HuH-7.5 (cell line): ENCODE measurements at regions not wholly inside any gene's neighbourhood (a gene's known extent, or its start where the extent isn't known, plus 50 kb on each side); places are given as distances from the start of the nearest gene placed in this dataset.
"Not testable (repeated sequence)": the region's sequence is repeated elsewhere in the genome, so short reads cannot be mapped to it uniquely, and the experiment has no call there.

ENCODE experiments used
- DNase-seq: peaks from one replicate; pipeline ENCODE4 v3.0.0; 2011; ENCODE audit warnings: low spot score

DNA sequence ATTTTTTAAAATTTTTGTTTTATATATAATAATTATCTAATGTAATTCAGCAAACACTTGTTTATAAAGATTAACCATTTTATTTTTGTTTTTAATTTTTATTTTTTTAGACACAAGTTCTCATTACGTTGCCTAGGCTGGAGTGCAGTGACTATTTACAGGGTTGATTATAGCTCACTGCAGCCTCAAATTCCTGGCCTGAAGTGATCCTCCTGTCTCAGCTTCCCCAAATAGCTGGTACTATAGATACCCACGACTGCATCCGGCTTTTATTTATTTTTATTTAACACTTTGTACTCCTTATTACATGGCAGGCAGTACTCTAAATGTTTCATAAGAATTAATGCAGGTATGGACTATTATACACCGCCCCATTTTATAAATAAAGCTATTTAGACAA is 288.7 kb downstream of the MDFIC start:
- DNase-seq, result no peak

DNA sequence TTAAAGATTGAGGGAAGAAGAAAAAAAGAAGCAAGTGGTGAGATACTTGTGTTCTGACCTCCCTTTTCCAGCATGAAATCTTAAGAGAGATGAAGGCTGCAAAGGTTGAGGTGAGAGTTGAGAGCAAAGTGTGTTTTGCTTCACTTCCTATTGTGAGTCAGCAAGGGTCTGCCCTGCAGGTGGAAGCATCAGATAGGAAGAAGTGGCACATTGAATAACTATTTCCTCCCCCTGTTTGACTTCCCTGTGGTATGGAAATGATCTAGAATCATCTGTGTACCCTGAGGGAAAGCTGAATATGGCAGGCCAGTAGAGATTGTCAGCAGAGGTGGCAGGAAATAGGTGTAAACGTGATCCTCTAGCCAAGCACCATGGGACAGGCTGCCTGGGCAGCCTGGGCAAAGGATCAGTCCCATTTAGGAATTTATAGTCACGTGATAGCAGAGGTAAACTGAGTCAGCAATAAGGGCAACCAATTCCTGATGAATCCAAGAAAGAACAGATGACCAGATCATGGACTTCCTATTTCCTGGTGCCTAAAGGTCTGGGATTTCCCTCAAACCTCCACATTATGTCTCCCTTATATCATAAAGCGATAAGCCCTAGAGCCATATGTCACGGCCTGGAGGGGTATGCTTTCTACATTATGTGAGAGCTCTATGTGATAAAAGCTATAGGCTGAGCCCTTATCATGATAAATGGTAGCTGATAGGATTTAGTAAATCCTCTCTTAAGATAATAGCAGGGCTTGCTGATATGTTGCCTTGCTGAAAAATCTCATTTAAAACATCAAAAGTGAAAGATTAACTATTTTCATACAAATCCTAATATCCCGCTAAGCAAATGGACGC is 287.0 kb downstream of the MDFIC start:
- no peak for DNase-seq

DNA sequence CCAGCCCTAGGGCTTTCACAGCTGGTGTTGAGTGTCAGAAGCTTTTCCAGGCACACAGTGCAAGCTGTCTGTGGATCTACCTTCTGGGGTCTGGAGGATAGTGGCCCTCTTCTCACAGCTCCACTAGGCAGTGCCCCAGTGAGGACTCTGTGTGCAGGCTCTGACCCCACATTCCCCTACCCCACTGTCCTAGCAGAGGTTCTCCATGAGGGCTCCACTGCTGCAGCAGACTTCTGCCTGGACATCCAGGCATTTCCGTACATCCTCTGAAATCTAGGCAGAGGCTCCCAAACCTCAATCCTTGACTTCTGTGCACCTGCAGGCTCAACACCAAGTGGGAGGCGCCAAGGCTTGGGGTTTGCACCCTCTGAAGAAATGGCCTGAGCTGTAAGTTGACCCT is 284.5 kb downstream of the MDFIC start:
- not testable (repeated sequence) for DNase-seq

DNA sequence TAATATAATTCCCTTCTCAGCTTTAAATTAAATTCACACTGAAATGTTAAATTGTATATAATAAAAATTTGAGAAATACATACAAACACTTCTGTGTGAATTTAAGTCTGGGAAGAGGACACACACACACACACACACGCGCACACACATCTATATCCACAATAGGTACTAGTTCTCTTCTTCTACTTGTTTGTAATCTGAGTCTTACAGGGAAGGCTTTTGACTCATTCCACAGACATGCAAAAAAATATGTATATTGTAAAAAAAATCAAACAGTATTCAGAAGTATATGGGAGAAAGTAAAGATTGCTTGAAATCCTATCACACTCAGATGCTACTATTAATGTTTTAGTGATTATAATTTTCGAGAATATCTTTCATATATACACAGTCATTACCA is 276.2 kb downstream of the MDFIC start:
- DNase-seq, result no peak

DNA sequence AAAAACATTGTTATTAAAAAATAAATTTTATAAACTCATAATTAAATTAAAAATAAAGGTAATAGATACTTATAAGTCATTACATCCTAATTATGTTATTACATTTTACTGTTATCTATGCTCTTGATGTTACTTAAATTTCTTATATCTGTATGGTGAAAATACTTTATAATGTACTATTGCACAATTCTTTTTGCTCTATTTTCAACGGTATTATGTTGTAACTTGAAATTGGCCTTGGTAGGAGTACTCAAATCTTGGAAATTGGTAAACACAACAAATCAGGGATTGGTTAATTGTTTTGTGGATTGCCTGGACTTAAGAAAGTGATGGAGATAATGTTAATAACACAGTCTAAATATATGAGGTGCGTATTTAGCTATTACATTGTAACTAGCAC is 273.3 kb downstream of the MDFIC start:
- no peak for DNase-seq

DNA sequence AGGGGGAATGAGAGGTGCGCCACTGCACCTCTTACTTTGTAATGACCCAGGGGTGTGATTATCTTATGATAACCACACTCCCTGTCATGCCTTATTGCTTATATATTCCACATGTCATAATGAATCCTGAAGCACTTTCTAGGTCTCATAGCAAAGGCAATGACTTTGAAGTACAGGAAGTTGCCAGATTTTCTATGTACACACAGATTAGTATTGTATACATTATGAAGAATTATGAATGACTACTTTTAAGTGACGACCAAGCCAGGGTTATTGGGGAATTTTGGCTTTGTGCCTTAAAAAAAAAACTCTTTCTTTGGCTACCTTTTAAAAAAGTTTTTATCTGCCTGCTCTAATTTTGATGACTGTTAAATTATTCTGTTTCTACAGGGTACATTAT is 269.6 kb downstream of the MDFIC start:
- no peak for DNase-seq

DNA sequence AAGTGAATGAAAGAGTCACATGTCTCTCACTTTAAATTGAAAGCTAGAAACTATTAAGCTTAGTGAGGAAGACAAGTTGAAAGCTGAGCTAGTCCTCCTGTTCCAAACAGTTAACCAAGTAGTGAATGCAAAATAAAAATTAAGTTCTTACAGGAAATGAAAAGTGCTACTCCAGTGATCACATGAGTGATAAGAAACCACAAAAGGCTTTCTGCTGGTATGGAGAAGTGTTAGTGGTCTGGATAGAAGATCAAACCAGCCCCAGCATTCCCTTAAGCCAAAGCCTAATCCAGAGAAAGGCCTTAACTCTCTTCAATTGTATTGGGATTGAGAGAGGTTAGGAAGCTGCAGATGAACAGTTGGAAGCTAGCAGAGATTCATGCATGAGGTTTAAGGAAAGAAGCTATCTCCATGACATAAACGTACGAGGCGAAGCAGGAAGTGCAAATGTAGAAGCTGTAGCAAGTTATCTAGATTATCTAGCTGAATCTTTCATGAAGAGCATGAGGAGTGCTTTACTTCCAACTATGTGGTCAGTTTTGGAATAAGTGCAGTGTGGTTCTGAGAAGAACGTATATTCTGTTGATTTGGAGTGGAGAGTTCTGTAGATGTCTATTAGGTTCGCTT is 261.6 kb downstream of the MDFIC start:
- no peak for DNase-seq

DNA sequence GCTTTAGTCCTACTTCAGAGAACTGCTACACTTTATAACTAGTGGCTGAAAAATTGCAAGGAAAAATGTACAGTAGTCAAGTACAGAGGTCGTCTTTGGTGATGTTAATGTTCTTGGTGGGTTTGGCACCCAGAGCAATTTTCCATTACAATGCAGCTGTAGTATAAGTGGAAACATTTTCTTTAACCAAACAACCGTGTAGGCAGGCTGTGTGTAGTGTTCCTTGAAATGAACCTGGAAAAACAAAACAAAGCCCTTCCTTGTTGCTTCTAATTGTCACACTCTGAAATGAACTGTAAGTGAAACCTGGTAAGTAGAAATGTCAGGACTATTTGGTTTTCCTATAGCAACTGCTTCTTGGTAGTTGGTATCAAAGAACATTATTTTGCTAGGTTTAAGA is 256.9 kb downstream of the MDFIC start:
- no peak for DNase-seq

DNA sequence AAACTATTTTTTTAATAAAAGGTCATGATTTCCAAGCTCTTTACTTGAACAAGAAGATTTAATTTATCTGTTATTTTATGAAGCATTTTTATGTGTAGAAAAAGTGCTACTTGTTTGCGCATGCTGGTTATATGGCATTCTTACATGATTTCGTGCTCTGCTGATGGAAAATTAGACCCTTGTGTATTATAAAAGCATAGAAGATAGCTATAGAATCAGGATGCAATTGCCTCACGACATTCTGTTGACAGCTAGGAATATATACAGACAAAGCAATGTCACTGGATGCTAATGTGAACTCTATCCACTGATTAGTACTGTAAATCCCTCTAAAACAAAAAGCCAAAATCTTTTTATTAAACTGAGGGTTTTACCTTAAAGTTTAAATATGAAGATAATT is 255.9 kb downstream of the MDFIC start:
- no peak for DNase-seq

DNA sequence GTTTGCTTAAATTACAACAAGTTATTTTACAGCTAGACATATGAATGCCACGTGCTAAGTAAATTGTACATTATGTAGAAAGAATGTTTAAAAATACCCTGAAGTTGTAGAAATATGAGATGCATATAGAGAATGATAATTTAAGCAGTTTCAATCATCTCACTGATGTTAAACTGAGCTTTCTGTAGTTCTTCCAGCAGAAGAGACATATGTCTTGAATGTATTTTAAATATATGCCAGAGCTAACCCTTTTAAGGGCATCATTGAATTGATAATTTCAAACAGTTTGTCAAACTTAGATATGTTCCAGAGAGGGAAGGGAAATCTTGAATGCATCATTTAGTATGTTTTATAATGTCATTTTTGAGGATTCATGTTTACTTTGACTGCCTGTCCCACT is 255.2 kb downstream of the MDFIC start:
- no peak for DNase-seq

DNA sequence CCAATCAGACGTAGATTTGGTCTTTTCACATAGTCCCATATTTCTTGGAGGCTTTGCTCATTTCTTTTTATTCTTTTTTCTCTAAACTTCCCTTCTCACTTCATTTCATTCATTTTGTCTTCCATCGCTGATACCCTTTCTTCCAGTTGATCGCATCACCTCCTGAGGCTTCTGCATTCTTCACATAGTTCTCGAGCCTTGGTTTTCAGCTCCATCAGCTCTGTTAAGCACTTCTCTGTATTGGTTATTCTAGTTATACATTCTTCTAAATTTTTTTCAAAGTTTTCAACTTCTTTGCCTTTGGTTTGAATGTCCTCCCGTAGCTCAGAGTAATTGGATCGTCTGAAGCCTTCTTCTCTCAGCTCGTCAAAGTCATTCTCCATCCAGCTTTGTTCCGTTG is 250.5 kb downstream of the MDFIC start:
- not testable (repeated sequence) for DNase-seq

DNA sequence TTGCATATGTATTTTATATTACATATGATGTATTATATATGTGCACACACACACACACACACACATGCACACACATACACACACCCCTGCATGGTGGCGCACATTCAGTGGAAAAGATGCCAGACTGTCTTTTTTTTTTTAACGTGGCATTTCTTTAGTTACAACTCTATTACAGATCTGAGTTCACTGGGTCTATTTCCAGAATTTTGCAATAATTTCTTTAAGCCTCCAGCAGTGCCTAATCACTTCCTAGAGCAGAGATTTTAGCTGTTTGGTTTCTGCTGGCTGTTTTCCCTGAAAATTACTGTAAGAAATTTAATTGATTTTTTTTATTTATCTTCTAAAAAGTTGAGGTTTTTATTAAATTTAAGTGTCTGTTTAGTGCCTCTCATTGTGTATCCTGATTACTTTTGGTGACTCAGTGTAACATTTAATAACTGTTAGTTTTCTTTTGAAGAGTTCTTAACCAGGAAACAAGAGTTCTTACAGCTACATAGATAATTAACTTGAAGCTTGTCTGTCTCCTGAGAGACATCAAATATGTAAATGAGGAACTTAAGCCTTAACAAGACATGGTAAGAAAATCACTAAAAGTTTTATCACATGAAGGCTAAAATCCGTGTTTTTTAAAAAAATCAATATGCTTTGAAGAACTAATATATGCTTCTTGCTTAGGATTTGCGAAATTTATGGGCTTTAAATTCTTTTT is 232.0 kb downstream of the MDFIC start:
- DNase-seq, result no peak

DNA sequence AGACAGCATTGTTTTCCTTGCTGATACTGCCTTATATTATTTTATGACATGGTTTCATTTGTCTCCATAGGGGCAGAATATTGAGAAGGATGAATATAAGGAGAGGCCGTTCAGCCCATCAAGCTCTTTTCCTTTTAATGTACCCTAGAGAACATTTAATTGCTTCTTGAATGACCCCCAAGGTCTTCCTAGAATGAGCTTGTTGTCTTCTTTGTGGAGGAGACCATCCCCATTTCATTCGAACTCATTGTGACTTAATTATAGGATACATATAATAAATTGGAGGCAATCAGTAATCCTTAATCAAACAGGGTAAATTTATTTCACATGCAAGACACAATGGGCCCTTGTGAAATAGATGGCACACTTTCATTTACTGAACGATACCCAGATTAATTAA is 231.3 kb downstream of the MDFIC start:
- DNase-seq, result no peak

DNA sequence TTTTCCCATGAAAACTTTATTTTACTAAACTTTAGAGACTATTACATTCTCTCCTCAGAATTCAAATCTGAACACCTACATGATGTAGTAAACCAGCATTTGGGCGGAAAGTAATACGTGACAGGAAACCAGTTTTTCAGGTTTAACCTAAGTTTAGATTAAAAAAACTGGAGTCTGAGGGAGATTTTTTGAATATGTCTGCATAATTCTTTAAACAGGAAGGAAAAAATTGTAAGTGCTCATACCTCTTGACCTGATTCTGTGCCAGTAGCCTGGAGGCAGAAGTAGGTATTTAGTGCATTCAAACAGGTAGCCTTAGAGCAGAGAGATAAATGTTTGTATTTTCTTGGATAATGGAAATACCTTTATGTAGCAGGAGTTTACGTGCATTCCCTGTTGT is 224.3 kb downstream of the MDFIC start:
- no peak for DNase-seq

DNA sequence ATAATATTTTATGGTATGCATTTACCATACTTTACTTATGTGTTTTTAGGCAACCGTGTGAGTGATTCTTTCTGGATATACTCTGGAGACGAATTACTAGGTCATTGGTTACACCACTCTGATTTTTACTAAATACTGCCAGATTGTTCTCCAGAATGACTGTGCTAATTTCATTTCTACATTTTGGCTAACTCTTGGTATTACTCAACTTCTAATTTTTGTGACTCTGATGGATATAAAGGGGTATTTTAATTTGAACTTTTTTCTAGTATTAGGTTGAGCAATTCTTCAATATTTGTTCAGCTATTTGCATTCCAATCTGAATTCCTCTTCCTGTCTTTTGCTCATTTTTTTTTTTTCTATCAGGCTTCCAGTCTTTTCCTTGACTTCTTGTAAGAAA is 223.6 kb downstream of the MDFIC start:
- DNase-seq, result no peak

DNA sequence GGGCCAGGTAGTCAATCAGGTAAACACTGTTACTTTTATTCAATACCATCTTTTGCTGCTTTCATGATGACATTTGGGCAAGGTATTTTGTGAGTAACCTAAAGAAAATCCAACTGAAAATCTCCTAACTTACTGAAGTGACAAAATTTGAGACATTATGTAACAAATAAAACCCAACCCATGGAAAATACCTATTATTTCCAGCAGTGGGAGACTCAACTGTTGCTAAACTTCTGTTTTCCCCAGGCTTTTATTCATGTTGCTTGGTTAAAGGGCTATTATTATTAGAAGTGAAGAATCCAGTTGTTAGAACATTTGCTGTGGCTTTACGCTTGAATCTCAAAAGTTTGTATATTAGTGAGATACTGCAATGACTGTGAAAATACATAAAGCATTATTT is 215.9 kb downstream of the MDFIC start:
- DNase-seq, result no peak

DNA sequence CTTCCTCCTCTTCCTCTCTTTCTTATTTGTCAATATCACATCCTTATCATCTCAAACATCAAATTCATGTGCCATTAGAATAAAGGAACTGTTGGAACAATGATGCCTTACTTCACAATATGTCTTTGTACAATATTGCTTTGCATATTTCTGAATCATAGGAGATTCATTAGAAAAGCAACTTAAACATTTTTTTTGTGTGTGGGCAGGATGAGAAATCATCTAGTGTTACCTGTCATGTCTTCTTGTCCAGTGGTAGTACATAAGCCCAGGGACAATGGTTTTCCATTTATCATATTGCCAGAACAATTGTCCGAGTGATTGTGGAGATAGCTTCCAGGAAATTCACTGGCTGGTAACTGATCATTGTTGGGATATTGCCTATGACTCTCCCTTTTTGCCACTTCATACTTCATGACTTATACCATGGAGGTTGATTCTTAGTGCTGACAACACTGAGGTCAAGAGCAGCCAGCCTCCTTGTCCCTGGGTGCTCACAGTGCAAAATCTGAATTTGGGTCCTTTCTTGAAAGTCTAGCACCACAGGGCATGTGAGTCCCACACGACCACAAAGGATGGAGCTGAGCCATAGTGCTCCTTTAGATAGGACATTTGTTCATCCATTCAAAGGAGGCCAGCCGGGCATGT is 215.0 kb downstream of the MDFIC start:
- no peak for DNase-seq

DNA sequence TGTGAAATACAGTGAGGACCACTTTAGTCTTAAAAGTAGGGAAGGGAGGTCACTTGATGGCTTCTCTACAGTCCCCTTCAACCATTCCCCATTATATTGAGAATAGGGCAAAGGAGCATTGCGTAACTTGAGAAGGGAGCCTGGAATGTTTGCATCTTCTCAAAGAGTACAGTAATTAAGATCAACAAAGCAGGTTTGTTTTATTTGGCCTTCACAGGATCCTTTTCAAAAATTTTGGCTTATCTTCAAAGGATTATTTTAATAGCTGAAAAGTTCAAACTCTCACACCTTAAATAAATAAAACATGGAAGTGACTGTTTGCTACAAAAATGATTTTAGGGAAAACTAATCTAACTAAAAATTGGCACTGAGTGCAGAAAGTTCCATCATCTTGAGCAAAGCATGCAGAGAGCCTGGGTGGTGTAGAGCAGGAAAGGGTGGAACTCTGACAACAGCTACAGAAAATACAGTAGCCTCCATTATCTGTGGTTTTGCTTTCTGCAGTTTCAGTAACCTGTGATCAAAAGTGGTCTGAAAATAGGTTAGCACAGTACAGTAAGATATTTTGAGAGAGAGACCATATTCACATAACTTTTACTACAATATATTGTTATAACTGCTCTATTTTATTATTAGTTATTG is 214.0 kb downstream of the MDFIC start:
- no peak for DNase-seq

DNA sequence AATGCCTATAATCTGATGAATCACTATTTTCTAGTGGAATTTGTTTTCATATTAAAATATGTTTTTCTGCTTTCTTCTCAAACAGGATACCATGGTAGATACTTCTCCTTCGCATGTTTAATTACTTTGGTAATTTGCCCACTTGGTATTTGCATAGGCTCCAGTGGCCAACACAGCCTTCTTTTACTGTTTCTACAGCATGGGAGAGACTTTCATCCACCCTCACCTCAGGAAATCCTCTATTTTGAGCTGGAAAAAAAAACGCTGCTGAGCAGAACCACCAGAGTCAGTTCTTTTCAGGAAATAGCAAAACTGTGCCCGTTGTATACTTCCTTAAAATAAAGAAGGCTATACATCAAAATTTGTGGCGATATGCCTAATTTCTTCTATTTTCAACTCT is 213.3 kb downstream of the MDFIC start:
- no peak for DNase-seq

DNA sequence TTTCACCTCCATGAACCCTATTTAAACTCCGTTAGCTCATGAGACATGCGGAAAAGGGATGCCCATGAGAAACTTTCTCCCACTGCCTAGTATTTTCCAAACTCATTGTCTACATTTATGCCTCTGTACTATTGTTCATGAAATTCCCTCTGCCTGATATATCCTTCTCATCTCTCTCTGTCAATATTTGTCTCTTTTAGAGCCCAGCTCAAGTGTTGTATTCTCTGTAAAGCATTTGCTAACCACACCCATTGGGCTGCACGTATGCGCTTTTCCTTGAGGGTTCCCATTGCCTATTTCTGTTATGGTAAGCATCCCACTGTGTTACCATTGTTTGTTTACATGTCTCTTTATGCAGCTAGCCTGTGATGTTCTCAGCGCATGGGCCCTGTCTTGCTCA is 211.4 kb downstream of the MDFIC start:
- DNase-seq, result no peak

DNA sequence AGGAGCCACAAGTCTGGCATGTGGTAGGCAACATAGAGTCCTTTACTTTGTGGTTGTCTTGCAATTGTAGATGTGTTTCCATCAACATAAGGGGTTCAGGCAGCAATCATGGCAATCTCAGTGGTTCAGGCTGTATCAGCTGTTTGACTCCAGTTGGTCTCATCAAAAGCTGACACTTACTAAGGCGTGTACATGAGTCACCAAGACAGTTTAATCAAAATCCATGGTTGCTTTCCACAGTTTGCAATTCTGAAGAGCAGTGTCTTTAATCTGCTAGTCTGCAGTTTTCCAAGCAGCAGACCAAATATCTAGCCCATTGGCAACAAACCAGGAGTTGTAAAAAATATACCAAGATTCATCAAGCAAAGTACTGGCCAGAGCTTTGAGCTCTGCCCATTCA is 210.2 kb downstream of the MDFIC start:
- DNase-seq, result no peak

DNA sequence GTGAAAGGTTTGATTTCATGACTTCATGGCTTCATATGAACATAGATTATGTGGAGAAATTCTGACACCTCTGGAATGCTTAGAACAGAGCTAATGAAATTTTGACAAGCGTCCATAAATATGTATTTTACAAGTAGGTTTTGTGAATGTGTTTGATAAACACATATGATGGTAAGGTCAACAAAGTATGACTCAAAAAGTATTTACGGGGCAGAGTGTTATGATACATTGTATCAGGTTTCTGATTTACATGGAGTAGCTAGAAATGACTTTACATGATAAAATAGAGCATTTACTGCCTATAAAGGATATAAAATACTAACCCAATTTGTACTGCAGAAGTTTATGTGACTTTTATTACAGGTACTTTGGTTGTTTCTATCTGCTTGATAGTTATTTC is 206.3 kb downstream of the MDFIC start:
- no peak for DNase-seq
